Nephron progenitor cell (in vitro differentiated cells): ENCODE measurements at regions not wholly inside any gene's neighbourhood (a gene's known extent, or its start where the extent isn't known, plus 50 kb on each side); places are given as distances from the start of the nearest gene placed in this dataset.

Experiments
- DNase-seq: peaks from one replicate; pipeline ENCODE4 v3.0.0; 2021
- H3K27ac Mint-ChIP-seq: 2 replicates; pipeline ENCODE4 v1.8.0; 2021; ENCODE audit warnings: mild to moderate bottlenecking, moderate library complexity, mixed read lengths
- H3K27me3 Mint-ChIP-seq: 2 replicates; pipeline ENCODE4 v1.8.0; 2021; ENCODE audit warnings: mild to moderate bottlenecking, low read depth, mixed read lengths; ENCODE audit not compliant: poor library complexity
- H3K36me3 Mint-ChIP-seq: 2 replicates; pipeline ENCODE4 v1.8.0; 2021; ENCODE audit warnings: low read depth, mixed read lengths
- H3K4me1 Mint-ChIP-seq: 2 replicates; pipeline ENCODE4 v1.8.0; 2021; ENCODE audit warnings: mixed read lengths
- H3K4me3 Mint-ChIP-seq: 2 replicates; pipeline ENCODE4 v1.8.0; 2021; ENCODE audit warnings: mild to moderate bottlenecking, moderate library complexity, mixed read lengths
- H3K9me3 Mint-ChIP-seq: 2 replicates; pipeline ENCODE4 v1.8.0; 2021; ENCODE audit warnings: mild to moderate bottlenecking, moderate library complexity, mixed read lengths
- TF ChIP-seq, protein P1 (sequence below): fragments of 200-600 bp; sonication (generic); IDR thresholded peaks from 2 replicates; pipeline ENCODE4 v1.5.0; 2021; ENCODE audit warnings: antibody characterized with exemption

DNA sequence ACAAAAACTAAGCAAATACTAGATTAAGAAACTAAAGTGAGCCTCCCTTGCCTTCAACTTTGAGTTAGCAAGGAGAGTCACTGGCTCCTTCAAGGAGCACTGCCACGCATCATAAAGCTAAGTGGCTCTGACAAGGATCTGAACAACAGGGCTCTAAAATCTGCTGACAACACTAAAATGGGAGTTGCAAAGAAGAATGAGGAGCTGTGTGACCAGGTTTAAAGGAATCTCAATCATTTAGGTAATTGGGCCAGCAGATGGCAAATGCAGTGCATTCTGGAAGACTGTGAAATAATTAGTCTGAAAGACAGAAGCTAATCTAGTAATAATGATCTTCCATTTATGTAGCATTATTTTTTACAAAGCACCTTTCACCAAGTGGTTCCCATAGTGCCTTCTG is 297.0 kb upstream of the TAS2R1 start:
- no peak for DNase-seq
- H3K27me3 Mint-ChIP-seq, result peaks cover 2% of the 10 kb centered on the region
- H3K27ac Mint-ChIP-seq, result no peak overlapping the region
- TF ChIP-seq, protein P1, sequence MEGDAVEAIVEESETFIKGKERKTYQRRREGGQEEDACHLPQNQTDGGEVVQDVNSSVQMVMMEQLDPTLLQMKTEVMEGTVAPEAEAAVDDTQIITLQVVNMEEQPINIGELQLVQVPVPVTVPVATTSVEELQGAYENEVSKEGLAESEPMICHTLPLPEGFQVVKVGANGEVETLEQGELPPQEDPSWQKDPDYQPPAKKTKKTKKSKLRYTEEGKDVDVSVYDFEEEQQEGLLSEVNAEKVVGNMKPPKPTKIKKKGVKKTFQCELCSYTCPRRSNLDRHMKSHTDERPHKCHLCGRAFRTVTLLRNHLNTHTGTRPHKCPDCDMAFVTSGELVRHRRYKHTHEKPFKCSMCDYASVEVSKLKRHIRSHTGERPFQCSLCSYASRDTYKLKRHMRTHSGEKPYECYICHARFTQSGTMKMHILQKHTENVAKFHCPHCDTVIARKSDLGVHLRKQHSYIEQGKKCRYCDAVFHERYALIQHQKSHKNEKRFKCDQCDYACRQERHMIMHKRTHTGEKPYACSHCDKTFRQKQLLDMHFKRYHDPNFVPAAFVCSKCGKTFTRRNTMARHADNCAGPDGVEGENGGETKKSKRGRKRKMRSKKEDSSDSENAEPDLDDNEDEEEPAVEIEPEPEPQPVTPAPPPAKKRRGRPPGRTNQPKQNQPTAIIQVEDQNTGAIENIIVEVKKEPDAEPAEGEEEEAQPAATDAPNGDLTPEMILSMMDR, result no peak
- H3K36me3 Mint-ChIP-seq, result peaks cover 15% of the 10 kb centered on the region
- peaks cover 25% of the 10 kb centered on the region for H3K9me3 Mint-ChIP-seq
- H3K4me3 Mint-ChIP-seq, result no peak overlapping the region
- peaks cover 45% of the 10 kb centered on the region for H3K4me1 Mint-ChIP-seq

DNA sequence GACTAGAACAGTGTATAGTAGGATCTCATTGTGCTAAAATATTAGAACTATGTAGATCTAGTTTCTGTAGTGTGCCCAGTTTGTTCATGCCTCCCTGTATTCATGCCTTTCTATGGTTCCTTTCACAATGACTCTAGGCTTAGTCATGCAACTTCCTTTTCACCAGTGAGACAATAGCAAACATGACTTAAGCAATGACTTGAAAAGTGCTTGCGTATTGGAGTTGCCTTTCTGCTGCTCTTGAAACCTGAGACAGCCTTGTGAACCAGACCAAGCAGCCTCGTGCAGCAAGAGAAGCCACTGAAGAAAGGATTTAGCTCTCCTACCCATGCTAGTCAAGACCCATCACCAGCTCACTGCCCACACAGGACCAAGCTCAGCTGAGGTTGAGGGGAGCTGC is 294.5 kb upstream of the TAS2R1 start:
- no peak overlapping the region for H3K4me3 Mint-ChIP-seq
- H3K27me3 Mint-ChIP-seq, result no peaks in the 10 kb centered on the region
- H3K36me3 Mint-ChIP-seq, result peaks cover 15% of the 10 kb centered on the region
- peaks cover 25% of the 10 kb centered on the region for H3K9me3 Mint-ChIP-seq
- no peak for DNase-seq
- H3K27ac Mint-ChIP-seq, result no peak overlapping the region
- H3K4me1 Mint-ChIP-seq, result peaks cover 41% of the 10 kb centered on the region
- TF ChIP-seq, protein P1, result no peak

DNA sequence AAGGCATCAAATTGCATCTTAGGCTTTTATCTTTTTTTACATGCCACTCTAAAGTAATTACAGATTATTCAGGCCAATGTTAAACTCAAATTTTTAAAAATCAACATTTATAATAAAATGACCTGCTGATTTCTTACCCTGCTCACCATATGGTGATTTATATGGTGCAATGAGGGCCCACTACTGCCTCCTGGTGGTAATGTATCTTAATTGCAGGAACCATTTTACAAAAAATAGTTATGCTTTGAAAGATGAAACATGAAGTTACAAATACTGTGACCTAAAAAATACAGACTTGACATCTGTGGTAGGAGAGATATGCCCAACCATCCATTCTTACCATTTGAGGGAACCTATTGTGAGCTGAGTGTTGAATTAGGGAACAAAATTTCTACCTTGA is 292.6 kb upstream of the TAS2R1 start:
- no peaks in the 10 kb centered on the region for H3K27me3 Mint-ChIP-seq
- TF ChIP-seq, protein P1, result peak; percentile 26
- DNase-seq, result no peak
- peaks cover 15% of the 10 kb centered on the region for H3K36me3 Mint-ChIP-seq
- H3K9me3 Mint-ChIP-seq, result peaks cover 25% of the 10 kb centered on the region
- peaks cover 32% of the 10 kb centered on the region for H3K4me1 Mint-ChIP-seq
- no peak overlapping the region for H3K4me3 Mint-ChIP-seq
- H3K27ac Mint-ChIP-seq, result no peak overlapping the region

DNA sequence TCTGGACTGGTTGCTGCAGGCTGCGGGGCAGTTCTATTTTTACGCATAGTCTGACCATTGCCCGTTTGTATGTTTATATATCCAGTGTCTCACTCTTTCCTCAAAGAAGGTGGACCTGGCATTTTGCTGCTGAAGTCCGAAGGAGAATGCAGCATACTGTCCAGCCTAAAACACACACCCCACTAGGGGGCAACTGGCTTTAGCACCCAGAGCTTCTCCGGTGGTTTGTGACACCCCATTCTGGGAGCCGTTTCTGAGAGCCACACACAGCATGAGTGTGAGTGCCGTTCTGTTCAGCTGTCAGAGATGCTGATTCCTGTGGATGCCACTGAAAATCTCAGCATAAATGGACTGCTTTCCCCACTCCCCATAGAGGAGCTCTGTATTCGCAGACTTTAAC is 290.5 kb upstream of the TAS2R1 start:
- no peak for DNase-seq
- peaks cover 19% of the 10 kb centered on the region for H3K4me1 Mint-ChIP-seq
- H3K27me3 Mint-ChIP-seq, result no peaks in the 10 kb centered on the region
- peaks cover 15% of the 10 kb centered on the region for H3K36me3 Mint-ChIP-seq
- no peak overlapping the region for H3K4me3 Mint-ChIP-seq
- no peak overlapping the region for H3K27ac Mint-ChIP-seq
- TF ChIP-seq, protein P1, result no peak
- H3K9me3 Mint-ChIP-seq, result peaks cover 25% of the 10 kb centered on the region

DNA sequence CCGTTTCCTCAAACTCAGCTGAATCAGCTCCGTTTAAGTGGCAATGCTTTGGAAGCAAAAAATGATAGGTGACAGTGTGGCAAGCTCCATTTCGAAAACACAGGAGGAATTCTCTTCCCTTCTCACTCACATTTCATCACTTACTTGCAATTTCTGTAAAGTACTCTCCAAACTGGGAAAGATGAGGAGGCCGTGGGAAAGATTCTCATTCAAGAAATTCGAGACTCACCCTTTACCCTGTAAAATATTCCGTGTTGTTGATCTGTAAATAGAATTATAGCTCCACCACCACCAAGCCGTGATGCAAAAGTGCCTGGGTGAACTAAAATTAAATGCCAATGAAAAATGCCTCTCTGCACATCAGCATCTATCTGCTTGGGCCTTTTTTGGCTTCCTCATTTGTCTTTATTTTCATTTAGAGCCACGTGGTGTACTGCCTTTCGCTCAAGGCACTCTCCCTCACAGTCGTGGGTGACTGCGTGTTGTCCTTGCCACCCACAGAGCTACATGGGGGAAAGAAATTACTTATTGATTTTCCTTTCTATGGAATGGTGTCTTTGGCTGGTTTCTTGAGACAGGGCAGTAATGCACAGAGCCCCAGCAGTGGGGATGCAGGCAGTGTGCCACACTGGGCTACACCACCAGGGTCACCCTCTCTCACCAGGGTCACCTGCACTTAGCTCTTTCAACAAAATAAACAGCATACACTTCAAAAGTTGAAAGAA is 289.3 kb upstream of the TAS2R1 start:
- peak overlapping the region; percentile 48 for H3K27ac Mint-ChIP-seq
- H3K9me3 Mint-ChIP-seq, result peaks cover 19% of the 10 kb centered on the region
- no peak for DNase-seq
- no peak overlapping the region for H3K4me3 Mint-ChIP-seq
- TF ChIP-seq, protein P1, result no peak
- H3K4me1 Mint-ChIP-seq, result peaks cover 11% of the 10 kb centered on the region
- peaks cover 10% of the 10 kb centered on the region for H3K36me3 Mint-ChIP-seq
- H3K27me3 Mint-ChIP-seq, result no peaks in the 10 kb centered on the region

DNA sequence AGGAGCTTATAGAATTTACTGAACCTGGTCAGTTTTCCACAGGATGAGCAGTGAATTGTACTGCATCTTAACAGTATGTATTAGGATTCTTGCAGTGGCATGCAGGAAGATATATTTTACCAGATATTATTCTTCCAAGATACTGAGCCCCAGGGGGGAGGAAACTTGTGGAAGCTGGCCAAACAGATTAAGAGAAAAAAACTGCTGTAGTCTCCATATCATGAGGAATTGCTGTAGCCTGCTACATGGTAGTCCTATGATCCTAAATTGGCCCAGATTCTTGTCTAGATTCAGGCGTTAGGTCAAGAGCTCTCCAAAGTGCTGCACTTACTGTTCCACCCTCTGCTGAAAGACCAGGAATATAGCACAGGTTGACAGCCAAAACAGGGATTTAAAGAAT is 275.5 kb upstream of the TAS2R1 start:
- H3K27ac Mint-ChIP-seq, result no peak overlapping the region
- H3K9me3 Mint-ChIP-seq, result peaks cover 18% of the 10 kb centered on the region

More for the DNA sequence above, 275.5 kb upstream of the TAS2R1 start:
- no peak for DNase-seq
- Mint-ChIP-seq H3K27me3 (peaks cover 2% of the 10 kb centered on the region), H3K4me3 (no peak overlapping the region), H3K36me3 (peaks cover 5% of the 10 kb centered on the region), H3K4me1 (no peaks in the 10 kb centered on the region)
- TF ChIP-seq, protein P1, result no peak
